ENCODE measurements at regions not wholly inside any gene's neighbourhood (a gene's known extent, or its start where the extent isn't known, plus 50 kb on each side); places are given as distances from the start of the nearest gene placed in this dataset.

DNA sequence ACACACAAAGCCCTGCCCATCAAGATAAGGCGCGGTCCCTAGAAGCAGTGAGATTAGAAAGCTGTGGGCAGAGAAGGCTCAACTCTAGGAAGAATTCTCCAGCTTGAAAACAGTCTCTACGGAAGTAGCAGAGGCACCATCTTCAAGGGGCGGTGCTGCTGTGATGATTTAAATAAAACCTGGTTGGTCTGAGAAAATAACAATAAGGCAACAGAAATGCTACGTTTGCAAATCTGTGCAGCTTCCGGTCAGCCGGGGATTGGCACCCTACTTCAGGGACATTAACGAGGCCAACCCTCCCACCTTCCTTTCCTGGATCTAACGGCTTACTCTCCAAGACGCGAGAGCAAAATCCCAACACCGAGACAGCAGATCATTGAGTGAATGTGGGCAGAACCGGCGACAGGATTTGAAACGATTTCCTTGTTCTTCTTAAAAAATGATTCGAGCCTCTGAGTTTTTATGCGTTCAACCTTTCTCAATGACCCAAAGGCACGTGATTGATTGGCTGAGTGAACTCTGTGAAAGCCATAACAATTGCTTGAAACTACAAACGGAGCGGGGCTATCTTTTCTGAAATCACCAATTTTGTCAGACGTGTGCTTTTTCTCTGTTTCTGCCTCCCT lies 93.7 kb upstream of the ZNF516 start:
- Histone ChIP-seq H3K27me3 (ENCODE audit: insufficient read depth, low read length) (peaks cover 49% of the 10 kb centered on the region), H3K9ac (ENCODE audit: low read length) (no peak overlapping the region), H3K9me2 (ENCODE audit: insufficient read depth) (no peaks in the 10 kb centered on the region), H4K20me1 (ENCODE audit: insufficient read depth) (no peaks in the 10 kb centered on the region), H3K79me2 (ENCODE audit: insufficient read depth, low read length) (no peaks in the 10 kb centered on the region), H3K27ac (ENCODE audit: low read depth, low read length) (no peak overlapping the region), H2AFZ (ENCODE audit: low read depth, low read length, poor library complexity, severe bottlenecking) (no peak overlapping the region), H3K4me2 (ENCODE audit: low read length) (peak overlapping the region; percentile 14; the same call in 1 of the 2 replicates), H3K4me1 (ENCODE audit: control insufficient read depth in 1 of 2, insufficient read depth in 2 of 2, low read length in 2 of 2) (no peaks in the 10 kb centered on the region), H3K36me3 (ENCODE audit: control insufficient read depth in 1 of 2, insufficient read depth in 2 of 2, low read length in 2 of 2) (no peaks in the 10 kb centered on the region), H3K9me3 (ENCODE audit: control insufficient read depth in 1 of 2, insufficient read depth in 1 of 2, low read depth in 1 of 2, low read length in 2 of 2) (no peaks in the 10 kb centered on the region), H3K4me3 (replicated peaks in 1 of 2; ENCODE audit: low read depth in 1 of 2, low read length in 2 of 2) (no peak overlapping the region)
- RAD21 ChIA-PET (ENCODE audit: low non-redundant PET in 1 of 2, low total read pairs in 2 of 2, uncharacterized antibody in 2 of 2, unreplicated experiment in 2 of 2) = no interaction called here
- ATAC-seq (no peak), DNase-seq (ENCODE audit: low read depth, low spot score) (no peak)
- CTCF ChIA-PET = no interaction called here
- POLR2A ChIA-PET = no interaction called here
- TF ChIP-seq, protein P1, sequence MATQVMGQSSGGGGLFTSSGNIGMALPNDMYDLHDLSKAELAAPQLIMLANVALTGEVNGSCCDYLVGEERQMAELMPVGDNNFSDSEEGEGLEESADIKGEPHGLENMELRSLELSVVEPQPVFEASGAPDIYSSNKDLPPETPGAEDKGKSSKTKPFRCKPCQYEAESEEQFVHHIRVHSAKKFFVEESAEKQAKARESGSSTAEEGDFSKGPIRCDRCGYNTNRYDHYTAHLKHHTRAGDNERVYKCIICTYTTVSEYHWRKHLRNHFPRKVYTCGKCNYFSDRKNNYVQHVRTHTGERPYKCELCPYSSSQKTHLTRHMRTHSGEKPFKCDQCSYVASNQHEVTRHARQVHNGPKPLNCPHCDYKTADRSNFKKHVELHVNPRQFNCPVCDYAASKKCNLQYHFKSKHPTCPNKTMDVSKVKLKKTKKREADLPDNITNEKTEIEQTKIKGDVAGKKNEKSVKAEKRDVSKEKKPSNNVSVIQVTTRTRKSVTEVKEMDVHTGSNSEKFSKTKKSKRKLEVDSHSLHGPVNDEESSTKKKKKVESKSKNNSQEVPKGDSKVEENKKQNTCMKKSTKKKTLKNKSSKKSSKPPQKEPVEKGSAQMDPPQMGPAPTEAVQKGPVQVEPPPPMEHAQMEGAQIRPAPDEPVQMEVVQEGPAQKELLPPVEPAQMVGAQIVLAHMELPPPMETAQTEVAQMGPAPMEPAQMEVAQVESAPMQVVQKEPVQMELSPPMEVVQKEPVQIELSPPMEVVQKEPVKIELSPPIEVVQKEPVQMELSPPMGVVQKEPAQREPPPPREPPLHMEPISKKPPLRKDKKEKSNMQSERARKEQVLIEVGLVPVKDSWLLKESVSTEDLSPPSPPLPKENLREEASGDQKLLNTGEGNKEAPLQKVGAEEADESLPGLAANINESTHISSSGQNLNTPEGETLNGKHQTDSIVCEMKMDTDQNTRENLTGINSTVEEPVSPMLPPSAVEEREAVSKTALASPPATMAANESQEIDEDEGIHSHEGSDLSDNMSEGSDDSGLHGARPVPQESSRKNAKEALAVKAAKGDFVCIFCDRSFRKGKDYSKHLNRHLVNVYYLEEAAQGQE (IDR thresholded peaks at IDR 0.05; ENCODE audit: low read depth) = no peak
- TF ChIP-seq YY1 (IDR thresholded peaks at IDR 0.05; ENCODE audit: extremely low read depth, insufficient replicate concordance, low read depth, low read length) (no peak), SP1 (IDR thresholded peaks at IDR 0.05; ENCODE audit: low read depth) (no peak), EZH2 (IDR thresholded peaks at IDR 0.05) (no peak), CEBPB (IDR thresholded peaks at IDR 0.05; ENCODE audit: low read depth) (no peak), EGR1 (IDR thresholded peaks at IDR 0.05; ENCODE audit: low read depth) (no peak), JUND (IDR thresholded peaks at IDR 0.05) (no peak), RAD21 (IDR thresholded peaks at IDR 0.05; ENCODE audit: low read depth) (no peak)
- TF ChIP-seq, protein P2, sequence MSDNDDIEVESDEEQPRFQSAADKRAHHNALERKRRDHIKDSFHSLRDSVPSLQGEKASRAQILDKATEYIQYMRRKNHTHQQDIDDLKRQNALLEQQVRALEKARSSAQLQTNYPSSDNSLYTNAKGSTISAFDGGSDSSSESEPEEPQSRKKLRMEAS (IDR thresholded peaks at IDR 0.05) = no peak
- TF ChIP-seq, protein P3, sequence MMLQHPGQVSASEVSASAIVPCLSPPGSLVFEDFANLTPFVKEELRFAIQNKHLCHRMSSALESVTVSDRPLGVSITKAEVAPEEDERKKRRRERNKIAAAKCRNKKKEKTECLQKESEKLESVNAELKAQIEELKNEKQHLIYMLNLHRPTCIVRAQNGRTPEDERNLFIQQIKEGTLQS (IDR thresholded peaks at IDR 0.05) = no peak
- TF ChIP-seq, protein P4, sequence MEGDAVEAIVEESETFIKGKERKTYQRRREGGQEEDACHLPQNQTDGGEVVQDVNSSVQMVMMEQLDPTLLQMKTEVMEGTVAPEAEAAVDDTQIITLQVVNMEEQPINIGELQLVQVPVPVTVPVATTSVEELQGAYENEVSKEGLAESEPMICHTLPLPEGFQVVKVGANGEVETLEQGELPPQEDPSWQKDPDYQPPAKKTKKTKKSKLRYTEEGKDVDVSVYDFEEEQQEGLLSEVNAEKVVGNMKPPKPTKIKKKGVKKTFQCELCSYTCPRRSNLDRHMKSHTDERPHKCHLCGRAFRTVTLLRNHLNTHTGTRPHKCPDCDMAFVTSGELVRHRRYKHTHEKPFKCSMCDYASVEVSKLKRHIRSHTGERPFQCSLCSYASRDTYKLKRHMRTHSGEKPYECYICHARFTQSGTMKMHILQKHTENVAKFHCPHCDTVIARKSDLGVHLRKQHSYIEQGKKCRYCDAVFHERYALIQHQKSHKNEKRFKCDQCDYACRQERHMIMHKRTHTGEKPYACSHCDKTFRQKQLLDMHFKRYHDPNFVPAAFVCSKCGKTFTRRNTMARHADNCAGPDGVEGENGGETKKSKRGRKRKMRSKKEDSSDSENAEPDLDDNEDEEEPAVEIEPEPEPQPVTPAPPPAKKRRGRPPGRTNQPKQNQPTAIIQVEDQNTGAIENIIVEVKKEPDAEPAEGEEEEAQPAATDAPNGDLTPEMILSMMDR (IDR thresholded peaks at IDR 0.05 in 2 of 3, conservative IDR thresholded peaks at IDR 0.05 in 1 of 3; ENCODE audit: borderline replicate concordance in 1 of 3, insufficient read depth in 1 of 3, low read depth in 2 of 3, low read length in 2 of 3) = no peak
- no TSS peak for BruUV-seq (replicated peaks)
- intact Hi-C loops (cut with micrococcal nuclease) = no loop called here

All from HCT116 (cell line).